DND-41 (cell line): ENCODE measurements at regions not wholly inside any gene's neighbourhood (a gene's known extent, or its start where the extent isn't known, plus 50 kb on each side); places are given as distances from the start of the nearest gene placed in this dataset.

Experiments used
- CTCF ChIP-seq: IDR thresholded peaks from 2 replicates; pipeline ENCODE4 v1.5.1; 2012; ENCODE audit warnings: borderline replicate concordance, low read length, moderate library complexity, mild to moderate bottlenecking; ENCODE audit not compliant: poor library complexity, severe bottlenecking; ENCODE audit errors: extremely low read depth
- EZH2 ChIP-seq: IDR thresholded peaks from 3 replicates; pipeline ENCODE4 v1.6.1; 2012; ENCODE audit warnings: borderline replicate concordance, low read depth, mild to moderate bottlenecking, moderate library complexity, low read length, inconsistent platforms; ENCODE audit not compliant: severe bottlenecking

GRCh38 chr7:29754874-29755490, 51.3 kb upstream of the WIPF3 start:
- no peak for TF ChIP-seq EZH2
- TF ChIP-seq CTCF: no peak
